DND-41 (cell line): ENCODE measurements at regions not wholly inside any gene's neighbourhood (a gene's known extent, or its start where the extent isn't known, plus 50 kb on each side); places are given as distances from the start of the nearest gene placed in this dataset.

Experiments
- ATAC-seq: fragments of 200-7000 bp; cut with Tn5 transposase; 3 replicates; pipeline ENCODE4 v1.9.1; 2021; ENCODE audit warnings: low read depth; ENCODE audit not compliant: insufficient read depth
- DNase-seq: peaks from one replicate; pipeline ENCODE4 v3.0.0-alpha.2; 2020
- H2AFZ ChIP-seq: 2 replicates; pipeline ENCODE4 v1.6.0; 2012; ENCODE audit warnings: low read depth, low read length
- H3K27ac ChIP-seq: 2 replicates; pipeline ENCODE4 v1.5.1; 2012; ENCODE audit warnings: low read length, inconsistent platforms
- H3K27me3 ChIP-seq: fragments of 200-600 bp; sonication (generic); 2 replicates; pipeline ENCODE4 v1.6.0; 2012; ENCODE audit warnings: low read length, mild to moderate bottlenecking, inconsistent platforms; ENCODE audit not compliant: insufficient read depth, poor library complexity
- H3K36me3 ChIP-seq: 2 replicates; pipeline ENCODE4 v1.5.1; 2012; ENCODE audit warnings: low read length, inconsistent platforms; ENCODE audit not compliant: insufficient read depth
- H3K4me1 ChIP-seq: 2 replicates; pipeline ENCODE4 v1.5.1; 2012; ENCODE audit warnings: mild to moderate bottlenecking, low read length; ENCODE audit not compliant: insufficient read depth
- H3K4me2 ChIP-seq: 2 replicates; pipeline ENCODE4 v1.6.0; 2012; ENCODE audit warnings: mild to moderate bottlenecking, moderate library complexity, low read length, inconsistent platforms; ENCODE audit not compliant: insufficient read depth
- H3K4me3 ChIP-seq, 2 experiments: fragments of 200-600 bp in 1 of 2; shearing (Covaris generic) in 1 of 2; 2 replicates each; pipeline ENCODE4 v1.5.1; 2012 to 2016; ENCODE audit warnings: inconsistent platforms in 2 of 2, low read length in 2 of 2, mild to moderate bottlenecking in 2 of 2, low read depth in 1 of 2, moderate library complexity in 1 of 2
- H3K79me2 ChIP-seq: 2 replicates; pipeline ENCODE4 v1.6.0; 2012; ENCODE audit warnings: low read length, inconsistent platforms; ENCODE audit not compliant: insufficient read depth
- H3K9ac ChIP-seq: 2 replicates; pipeline ENCODE4 v1.6.0; 2012; ENCODE audit warnings: low read depth, mild to moderate bottlenecking, inconsistent platforms, low read length, moderate library complexity
- H3K9me3 ChIP-seq: 2 replicates; pipeline ENCODE4 v1.5.1; 2012; ENCODE audit warnings: low read length, moderate library complexity, mild to moderate bottlenecking, inconsistent platforms; ENCODE audit not compliant: insufficient read depth, severe bottlenecking
- H4K20me1 ChIP-seq: 2 replicates; pipeline ENCODE4 v1.6.0; 2012; ENCODE audit warnings: low read length; ENCODE audit not compliant: insufficient read depth
- CTCF ChIP-seq: IDR thresholded peaks from 2 replicates; pipeline ENCODE4 v1.5.1; 2012; ENCODE audit warnings: borderline replicate concordance, low read length, moderate library complexity, mild to moderate bottlenecking; ENCODE audit not compliant: poor library complexity, severe bottlenecking; ENCODE audit errors: extremely low read depth
- EZH2 ChIP-seq: IDR thresholded peaks from 3 replicates; pipeline ENCODE4 v1.6.1; 2012; ENCODE audit warnings: borderline replicate concordance, low read depth, mild to moderate bottlenecking, moderate library complexity, low read length, inconsistent platforms; ENCODE audit not compliant: severe bottlenecking

DNA sequence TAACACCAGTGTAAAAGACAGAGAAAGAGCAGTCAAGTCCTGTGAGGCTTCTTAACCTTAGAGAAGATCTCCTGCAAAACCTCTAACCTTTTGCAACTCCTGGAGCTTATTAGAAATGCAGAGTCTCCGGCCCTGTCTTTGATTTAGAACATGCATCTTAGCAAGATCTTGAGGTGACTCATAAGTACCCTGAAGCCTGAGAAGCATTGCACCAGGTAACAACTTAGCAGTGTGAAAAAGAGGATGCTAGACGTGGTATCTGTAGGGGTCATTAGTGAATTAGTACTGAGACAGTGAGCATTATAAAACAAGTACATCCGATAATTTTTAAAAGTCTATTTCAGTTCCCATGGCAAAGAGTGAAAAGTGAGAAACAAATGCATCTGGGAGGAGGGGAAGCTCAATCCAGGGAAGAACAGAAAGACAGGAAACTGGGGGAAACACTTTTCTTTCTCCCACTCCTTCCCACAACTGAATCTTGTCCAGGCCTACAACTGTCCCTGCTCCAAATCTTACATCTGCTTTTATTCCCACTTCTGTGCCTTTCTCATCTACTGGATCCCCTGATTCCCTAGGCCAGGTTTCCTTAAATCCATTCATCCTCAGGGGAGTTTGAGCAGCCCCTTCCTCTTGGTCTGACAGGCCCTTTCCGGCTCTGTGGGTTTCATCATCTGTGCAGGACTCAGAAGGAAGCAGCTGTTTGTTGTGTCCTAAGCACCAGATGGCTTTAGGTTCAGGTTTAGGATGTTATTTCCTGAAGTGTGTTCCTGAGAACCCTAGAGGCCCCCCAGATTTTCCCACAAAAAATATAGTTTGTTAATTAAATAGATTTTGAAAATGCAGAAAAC lies 128.1 kb upstream of the IL12A start:
- no peak for DNase-seq
- H4K20me1 ChIP-seq = no peaks in the 10 kb centered on the region
- H3K79me2 ChIP-seq = no peaks in the 10 kb centered on the region
- no peaks in the 10 kb centered on the region for H3K36me3 ChIP-seq
- ATAC-seq = no peak
- H2AFZ ChIP-seq = no peak overlapping the region
- TF ChIP-seq CTCF = no peak
- no peak for TF ChIP-seq EZH2
- H3K4me2 ChIP-seq = no peak overlapping the region
- no peak overlapping the region for H3K27ac ChIP-seq
- no peaks in the 10 kb centered on the region for H3K9me3 ChIP-seq
- H3K4me1 ChIP-seq = no peaks in the 10 kb centered on the region
- H3K9ac ChIP-seq = no peak overlapping the region
- H3K4me3 ChIP-seq = no peak overlapping the region
- peaks cover 8% of the 10 kb centered on the region for H3K27me3 ChIP-seq

DNA sequence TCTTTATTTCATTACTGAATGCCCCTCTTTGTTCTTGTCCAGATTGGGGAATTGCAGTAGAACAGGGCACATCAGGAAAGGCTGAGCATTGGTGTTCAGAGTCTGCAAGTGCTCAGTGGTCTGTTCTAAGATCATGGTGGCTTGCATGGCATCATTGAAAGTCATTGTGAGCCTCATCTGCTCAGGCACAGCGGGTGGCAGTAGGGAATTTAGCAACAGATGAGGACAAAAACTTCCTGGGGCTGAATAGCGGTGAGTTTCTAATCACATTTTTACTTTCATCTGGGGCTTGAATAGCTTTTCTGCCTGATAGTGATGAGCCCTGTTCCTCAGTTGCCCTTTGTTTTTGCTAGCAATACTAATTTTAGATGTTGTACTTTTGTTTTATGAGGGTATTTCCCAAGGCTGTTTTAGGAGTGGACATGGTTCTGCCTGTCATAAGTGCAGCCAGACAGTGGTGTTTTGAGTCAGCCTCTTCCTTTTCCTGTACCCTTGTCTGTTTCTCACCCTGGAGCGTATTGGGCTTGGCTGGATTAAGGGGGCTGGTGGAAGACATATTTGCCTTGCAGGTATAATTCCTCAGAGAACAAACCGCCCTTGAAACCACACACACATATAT lies 127.2 kb upstream of the IL12A start:
- H3K36me3 ChIP-seq = no peaks in the 10 kb centered on the region
- no peak overlapping the region for H3K4me3 ChIP-seq
- H3K4me1 ChIP-seq = no peaks in the 10 kb centered on the region
- no peak overlapping the region for H3K4me2 ChIP-seq
- no peaks in the 10 kb centered on the region for H4K20me1 ChIP-seq
- no peaks in the 10 kb centered on the region for H3K79me2 ChIP-seq
- no peak overlapping the region for H3K27ac ChIP-seq
- ATAC-seq (no peak), DNase-seq (no peak)
- TF ChIP-seq EZH2 = no peak
- TF ChIP-seq CTCF = no peak
- no peaks in the 10 kb centered on the region for H3K9me3 ChIP-seq
- no peak overlapping the region for H3K9ac ChIP-seq
- peaks cover 8% of the 10 kb centered on the region for H3K27me3 ChIP-seq
- H2AFZ ChIP-seq = no peak overlapping the region

GRCh38 chr3:159865041-159865579 lies 123.5 kb upstream of the IL12A start:
- no peak overlapping the region for H3K4me2 ChIP-seq

More at GRCh38 chr3:159865041-159865579, 123.5 kb upstream of the IL12A start:
- H3K9ac ChIP-seq = no peak overlapping the region
- ATAC-seq = no peak
- H3K27me3 ChIP-seq = no peaks in the 10 kb centered on the region
- TF ChIP-seq EZH2 (no peak), CTCF (no peak)
- H3K9me3 ChIP-seq = no peaks in the 10 kb centered on the region
- H3K4me1 ChIP-seq = no peaks in the 10 kb centered on the region
- H3K36me3 ChIP-seq = no peaks in the 10 kb centered on the region
- H4K20me1 ChIP-seq = no peaks in the 10 kb centered on the region
- no peak overlapping the region for H3K27ac ChIP-seq
- no peak for DNase-seq
- H3K4me3 ChIP-seq = no peak overlapping the region
- H3K79me2 ChIP-seq = no peaks in the 10 kb centered on the region
- no peak overlapping the region for H2AFZ ChIP-seq
